ENCODE measurements at regions not wholly inside any gene's neighbourhood (a gene's known extent, or its start where the extent isn't known, plus 50 kb on each side); places are given as distances from the start of the nearest gene placed in this dataset.
"Not testable (repeated sequence)": the region's sequence is repeated elsewhere in the genome, so short reads cannot be mapped to it uniquely, and the experiment has no call there.

DNA sequence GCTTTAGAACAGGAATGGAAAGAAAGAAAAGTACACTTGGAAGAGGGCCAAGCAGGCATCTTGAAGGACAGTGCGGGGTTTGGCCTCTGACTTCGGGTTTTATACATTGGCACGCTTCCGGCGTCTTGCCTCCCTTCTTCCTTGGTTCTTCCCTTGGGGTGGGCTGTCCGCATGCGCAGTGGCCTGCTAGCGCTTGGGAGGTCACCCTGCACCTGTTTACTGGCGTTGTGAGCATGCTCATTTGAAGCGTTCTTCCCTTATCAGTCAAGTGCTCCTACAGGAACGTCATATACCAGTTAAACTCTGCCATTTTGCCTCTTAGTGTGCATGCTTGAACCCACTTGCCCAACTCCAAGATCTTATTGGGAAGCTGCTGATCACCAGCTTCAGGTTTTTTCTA is 230.0 kb downstream of the TTLL2 start:
- no peak for TF ChIP-seq ZFX (IDR thresholded peaks at IDR 0.05)
- TF ChIP-seq, protein P1, sequence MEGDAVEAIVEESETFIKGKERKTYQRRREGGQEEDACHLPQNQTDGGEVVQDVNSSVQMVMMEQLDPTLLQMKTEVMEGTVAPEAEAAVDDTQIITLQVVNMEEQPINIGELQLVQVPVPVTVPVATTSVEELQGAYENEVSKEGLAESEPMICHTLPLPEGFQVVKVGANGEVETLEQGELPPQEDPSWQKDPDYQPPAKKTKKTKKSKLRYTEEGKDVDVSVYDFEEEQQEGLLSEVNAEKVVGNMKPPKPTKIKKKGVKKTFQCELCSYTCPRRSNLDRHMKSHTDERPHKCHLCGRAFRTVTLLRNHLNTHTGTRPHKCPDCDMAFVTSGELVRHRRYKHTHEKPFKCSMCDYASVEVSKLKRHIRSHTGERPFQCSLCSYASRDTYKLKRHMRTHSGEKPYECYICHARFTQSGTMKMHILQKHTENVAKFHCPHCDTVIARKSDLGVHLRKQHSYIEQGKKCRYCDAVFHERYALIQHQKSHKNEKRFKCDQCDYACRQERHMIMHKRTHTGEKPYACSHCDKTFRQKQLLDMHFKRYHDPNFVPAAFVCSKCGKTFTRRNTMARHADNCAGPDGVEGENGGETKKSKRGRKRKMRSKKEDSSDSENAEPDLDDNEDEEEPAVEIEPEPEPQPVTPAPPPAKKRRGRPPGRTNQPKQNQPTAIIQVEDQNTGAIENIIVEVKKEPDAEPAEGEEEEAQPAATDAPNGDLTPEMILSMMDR (conservative IDR thresholded peaks at IDR 0.05) = no peak
- H3K27ac ChIP-seq = no peak overlapping the region

DNA sequence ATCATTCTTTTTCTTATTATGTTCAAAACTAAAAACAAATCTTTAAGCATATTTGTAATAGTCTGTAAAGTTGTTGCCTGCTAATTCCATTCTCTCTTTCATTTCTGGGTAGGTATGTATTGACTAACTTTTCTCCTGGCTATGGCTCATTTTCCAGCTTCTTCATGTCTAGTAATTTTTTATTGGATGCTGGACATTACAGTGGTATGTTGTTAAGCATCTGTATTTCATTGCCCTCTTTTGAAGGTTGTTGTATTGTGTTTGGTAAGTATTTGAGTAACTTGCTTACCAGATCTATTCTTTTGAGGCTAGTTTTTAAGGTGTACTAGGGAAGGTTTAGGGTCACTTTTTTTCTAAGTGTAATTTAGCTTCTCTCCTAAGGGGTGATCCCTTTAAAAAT is 230.9 kb downstream of the TTLL2 start:
- H3K27ac ChIP-seq = no peak overlapping the region
- TF ChIP-seq, protein P1 (conservative IDR thresholded peaks at IDR 0.05) = no peak
- TF ChIP-seq ZFX (IDR thresholded peaks at IDR 0.05) = no peak

DNA sequence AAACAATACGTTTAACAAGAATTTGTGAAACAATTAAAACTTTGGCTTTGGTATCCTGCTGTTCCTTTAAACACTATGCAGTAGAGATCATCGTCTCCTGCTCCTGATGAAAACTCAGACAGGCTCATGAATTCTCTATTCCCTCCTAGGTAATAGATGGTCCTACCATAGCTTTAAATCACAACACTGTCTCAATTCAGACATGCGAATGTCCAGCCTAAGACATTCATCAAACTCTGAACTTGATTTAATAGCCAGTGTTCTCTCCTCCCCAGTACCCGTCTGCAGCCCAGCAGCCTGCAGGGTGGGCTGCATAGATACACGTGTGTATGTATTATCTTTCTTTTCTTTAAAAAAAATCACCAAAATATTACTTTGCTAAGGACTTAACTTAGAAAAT is 232.8 kb downstream of the TTLL2 start:
- no peak for TF ChIP-seq ZFX (IDR thresholded peaks at IDR 0.05)
- TF ChIP-seq, protein P1 (conservative IDR thresholded peaks at IDR 0.05) = no peak
- no peak overlapping the region for H3K27ac ChIP-seq

DNA sequence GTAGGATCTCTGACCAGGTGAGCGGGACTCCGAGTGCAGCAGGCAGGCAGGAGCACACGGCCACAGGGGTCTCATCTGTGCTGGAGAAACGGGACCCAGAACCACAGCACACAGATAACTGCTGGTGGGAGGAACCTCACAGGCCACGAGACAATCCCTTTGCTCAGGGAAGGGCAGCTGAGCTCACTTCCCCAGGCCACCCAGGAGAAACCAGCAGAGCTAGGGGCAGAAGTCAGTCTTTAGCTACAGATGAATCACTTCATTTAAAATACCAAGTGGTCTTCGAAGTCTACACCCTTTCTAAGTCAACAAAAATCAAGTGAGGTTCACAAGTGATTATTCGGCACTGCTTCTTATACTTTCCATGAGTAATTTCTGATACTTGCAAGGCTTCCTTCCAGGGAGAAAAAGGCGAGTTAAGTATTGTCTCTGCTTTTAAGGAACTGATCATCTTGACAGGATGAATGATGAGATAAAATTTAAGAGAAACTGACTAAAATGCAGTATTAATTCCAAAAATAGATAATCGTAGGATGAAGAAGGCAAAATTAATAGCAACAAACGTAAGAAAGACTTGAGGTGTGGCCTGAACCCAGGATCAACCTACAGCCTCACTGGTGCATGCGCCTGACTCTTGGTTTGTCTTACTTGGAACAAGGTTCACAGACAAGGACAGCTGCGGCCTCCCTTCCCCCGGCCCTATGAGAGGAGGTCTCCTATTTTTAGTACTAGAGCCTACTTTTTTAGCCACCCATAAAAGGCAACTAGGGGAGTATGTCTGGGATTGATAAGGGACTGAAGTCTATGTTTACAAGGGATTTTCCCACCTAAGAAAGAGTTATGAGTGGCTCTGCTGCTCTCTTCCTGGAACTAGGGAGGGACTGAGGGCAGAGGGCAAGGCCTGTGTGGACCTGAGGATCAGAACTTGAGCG is 233.6 kb downstream of the TTLL2 start:
- no peak overlapping the region for H3K27ac ChIP-seq
- TF ChIP-seq, protein P1 (conservative IDR thresholded peaks at IDR 0.05) = no peak
- no peak for TF ChIP-seq ZFX (IDR thresholded peaks at IDR 0.05)

DNA sequence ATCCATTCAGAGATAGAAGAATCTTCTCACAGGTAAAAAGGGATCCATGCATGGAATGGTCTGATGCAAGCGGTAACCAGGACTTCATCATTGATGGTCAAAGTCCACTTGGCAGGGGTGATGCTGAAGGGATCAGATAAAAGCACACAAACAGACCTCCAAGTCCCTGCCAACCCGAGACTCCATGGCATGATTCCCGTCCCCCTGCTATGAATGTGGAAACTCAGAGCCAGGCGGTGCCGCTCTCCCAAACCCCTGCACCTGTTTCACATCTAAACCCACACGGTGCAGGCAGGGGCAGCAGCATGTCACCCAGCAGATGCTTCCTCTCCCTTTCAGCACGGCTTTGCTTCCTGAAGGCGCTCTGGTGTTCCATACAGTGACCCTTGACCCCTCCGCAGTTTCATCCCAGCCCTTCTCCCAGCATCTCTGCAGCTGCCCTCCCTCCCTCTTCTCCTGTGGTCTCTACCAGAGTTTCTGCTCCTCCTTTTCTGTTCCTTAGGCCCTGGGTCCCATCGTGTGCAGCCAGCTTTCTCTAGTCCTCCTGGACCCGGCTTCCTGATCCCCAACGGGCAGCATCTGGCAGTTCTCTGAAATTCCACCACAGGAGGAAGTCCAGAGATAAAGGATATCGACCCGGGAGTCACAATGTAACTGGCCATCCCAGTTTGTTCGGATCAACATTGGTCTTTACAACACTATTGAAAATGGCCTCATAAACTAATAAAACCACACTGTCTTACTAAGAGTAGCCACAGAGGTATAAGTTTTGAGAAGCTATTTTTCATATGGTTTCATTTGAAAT is 235.0 kb downstream of the TTLL2 start:
- TF ChIP-seq, protein P1 (conservative IDR thresholded peaks at IDR 0.05) = no peak
- TF ChIP-seq ZFX (IDR thresholded peaks at IDR 0.05) = no peak
- H3K27ac ChIP-seq = no peak overlapping the region

DNA sequence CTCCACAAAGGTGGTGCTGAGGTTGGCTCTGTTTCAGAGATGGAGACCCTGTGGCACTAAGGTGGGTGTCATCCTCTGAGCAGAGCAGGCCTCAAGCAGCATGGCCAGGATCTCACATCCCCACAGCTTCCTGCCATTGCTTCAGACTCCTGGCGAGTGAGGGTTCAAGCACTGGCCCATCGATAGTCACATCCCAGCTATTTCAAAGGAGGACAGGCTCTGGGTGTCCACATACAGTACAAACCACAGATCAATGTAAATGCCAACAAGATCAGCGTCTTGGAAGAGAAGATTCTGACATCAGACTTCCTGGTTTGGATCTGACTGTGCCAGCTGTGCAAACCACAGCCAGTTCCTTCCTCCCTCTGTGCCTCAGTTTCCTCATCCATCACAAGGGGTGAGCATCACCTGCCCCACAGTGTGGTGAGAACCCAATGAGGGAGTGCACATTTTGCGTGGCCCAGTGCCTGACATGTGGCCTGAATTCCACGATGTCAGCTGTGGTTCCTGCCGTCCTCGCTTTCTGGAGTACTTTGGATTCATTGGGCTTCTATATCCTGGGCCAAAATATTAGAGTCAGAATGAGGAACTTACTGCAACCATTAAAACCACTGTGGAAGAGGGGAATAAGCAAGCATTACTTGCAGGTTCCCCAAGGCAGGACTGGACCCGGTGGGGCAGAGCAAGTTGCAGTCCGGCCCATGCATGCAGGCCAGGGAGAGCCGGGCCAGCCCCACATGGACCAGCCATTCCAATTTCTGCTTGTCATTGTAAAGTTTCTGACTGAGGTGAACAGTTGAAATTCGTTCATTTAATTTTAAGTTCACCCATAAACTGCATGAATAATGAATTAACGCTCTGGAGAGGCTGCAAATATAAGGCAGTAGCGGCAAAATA is 236.0 kb downstream of the TTLL2 start:
- TF ChIP-seq ZFX (IDR thresholded peaks at IDR 0.05) = no peak
- TF ChIP-seq, protein P1 (conservative IDR thresholded peaks at IDR 0.05) = no peak
- no peak overlapping the region for H3K27ac ChIP-seq

DNA sequence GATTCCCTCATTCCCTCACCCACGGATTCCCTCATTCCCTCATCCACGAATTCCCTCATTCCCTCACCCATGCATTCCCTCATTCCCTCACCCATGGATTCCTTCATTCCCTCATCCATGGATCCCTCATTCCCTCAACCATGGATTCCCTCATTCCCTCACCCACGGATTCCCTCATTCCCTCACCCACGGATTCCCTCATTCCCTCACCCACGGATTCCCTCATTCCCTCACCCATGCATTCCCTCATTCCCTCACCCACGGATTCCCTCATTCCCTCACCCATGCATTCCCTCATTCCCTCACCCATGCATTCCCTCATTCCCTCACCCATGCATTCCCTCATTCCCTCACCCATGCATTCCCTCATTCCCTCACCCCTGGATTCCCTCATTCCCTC is 238.0 kb downstream of the TTLL2 start:
- H3K27ac ChIP-seq = not testable (repeated sequence)

All from C4-2B (cell line).